Activated CD4-positive, alpha-beta T cell treated with anti-CD3 and anti-CD28 coated beads, Interleukin-2, amount 50 U/mL, for 4 hours (primary cell): ENCODE measurements at regions not wholly inside any gene's neighbourhood (a gene's known extent, or its start where the extent isn't known, plus 50 kb on each side); places are given as distances from the start of the nearest gene placed in this dataset.
"Not testable (repeated sequence)": the region's sequence is repeated elsewhere in the genome, so short reads cannot be mapped to it uniquely, and the experiment has no call there.

Source experiments
- DNase-seq, 2 experiments: peaks; one replicate each; pipeline ENCODE4 v3.0.0-alpha.2; 2020

DNA sequence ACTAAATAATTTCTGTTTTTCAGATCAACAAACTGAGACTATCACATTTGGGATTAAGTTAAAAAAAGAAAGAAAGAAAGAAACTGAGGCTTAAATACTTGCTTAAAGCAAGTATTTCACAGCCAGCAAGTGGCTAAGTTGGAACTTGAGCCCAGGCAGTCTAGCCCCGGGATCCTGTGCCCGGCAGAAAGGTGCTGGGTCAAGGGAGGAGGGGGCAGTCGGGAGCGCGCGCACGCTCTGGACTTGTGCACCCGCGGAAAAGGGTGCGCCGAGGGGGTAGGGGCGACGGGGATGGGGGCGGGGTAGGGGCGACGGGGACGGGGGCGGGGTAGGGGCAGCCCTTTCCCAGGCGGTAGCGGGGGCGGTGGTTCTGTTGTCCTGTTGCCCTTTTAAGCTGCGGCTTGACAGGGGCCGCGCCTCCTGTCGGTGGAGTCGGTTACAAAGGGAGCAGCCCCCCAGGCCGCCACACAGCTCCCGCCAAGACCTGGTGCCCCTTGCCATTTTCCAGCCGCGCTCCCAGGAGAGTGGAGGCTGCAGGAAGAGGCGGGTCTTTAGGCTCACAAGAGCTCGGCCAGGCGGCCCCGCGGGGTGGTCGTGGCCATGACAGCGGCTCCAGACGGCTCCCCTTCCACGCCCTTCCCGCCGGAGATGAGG lies 60.6 kb downstream of the GOLGA8T start:
- not testable (repeated sequence) for DNase-seq

DNA sequence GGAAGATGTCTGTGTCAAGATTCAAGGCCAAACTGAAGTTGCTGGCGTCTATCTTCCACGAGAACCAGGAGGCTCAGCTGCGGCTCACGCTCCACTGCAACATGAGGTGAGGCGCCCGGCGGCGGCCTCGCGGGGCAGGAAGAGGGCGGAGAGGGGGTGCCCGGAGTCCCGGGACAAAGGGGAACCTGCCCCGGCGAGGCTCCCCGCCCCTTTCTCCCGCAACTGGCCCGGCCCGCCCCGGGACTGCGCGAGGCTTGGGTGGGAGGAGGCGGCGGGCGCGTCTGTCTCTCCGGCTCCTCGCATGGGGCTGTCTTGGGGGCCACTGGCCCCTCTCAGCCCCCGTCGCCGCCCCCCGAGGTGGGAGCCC lies 61.1 kb downstream of the GOLGA8T start:
- peak; percentile 10 to 19 for DNase-seq

DNA sequence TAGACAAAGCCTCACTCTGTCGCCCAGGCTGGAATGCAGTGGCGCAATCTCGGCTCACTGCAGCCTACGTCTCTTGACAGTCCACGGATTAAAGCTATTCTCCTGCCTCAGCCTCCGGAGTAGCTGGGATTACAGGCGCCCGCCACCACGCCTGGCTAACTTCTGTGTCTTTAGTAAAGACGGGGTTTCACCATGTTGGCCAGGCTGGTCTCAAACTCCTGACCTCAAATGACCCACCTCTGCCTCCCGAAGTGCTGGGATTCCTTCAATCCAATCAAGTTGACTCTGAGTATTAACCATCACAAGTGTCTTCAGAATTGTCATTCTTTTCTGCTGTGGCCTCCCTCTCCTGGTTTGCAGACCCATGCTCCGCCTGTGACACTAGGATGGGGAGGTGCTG lies 61.9 kb downstream of the GOLGA8T start:
- DNase-seq = not testable (repeated sequence)

DNA sequence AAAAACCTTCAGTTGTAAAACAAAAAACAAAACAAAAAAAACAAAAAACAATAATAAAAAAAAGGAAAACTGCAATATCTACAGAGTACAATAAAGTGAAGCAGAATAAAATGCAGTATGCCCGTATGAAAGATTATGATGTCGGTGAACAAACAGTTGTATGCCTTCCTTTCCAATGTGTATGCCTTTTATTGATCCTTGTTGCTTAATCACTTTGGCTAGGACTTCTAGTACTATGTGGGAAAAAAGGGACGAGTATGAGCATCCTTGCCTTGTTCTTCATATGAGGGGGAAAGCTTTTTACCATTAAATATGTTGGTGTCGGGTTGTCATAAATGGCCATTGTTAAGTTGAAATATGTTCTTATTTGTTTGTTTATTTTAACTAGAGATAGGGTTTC lies 66.7 kb downstream of the GOLGA8T start:
- DNase-seq = not testable (repeated sequence)

DNA sequence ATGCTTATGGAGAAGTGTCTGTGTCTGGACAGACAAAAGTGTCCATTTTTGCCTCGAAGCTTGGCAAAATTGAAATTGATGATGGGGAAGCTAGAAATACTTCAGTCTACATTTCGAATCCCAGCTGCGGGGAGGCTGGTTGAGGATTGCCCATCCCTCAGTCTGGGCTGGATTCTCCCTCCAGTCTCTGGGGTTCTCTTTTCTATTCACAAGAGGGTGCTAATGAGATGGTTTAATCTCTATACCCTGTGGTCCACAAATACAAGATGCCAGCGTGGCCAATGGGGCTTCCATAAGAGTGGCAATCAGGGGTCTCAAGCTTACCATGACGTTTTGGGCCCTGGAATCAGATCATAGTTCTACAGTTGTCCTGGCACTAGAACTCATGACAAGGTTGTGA lies 78.9 kb downstream of the GOLGA8T start:
- DNase-seq = not testable (repeated sequence)

DNA sequence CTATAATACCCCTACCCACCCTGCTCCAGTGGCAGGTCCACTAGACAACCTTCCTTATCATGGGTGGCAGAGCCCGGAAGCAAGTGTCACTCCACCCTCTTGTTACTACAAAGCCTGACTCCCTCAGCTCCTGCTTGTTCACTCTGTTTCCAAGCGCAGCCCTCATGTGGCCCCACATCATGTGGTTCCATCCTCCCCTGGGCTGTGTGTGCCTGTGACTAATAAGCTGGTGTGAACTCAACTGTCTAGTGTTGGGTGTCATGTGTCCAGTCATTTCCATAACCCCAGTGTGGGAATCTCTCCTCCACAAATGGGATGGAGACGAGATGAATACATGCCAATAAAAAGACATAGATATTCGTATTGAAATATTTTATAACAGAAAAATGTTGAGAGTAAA lies 87.0 kb downstream of the GOLGA8T start:
- DNase-seq = not testable (repeated sequence)

DNA sequence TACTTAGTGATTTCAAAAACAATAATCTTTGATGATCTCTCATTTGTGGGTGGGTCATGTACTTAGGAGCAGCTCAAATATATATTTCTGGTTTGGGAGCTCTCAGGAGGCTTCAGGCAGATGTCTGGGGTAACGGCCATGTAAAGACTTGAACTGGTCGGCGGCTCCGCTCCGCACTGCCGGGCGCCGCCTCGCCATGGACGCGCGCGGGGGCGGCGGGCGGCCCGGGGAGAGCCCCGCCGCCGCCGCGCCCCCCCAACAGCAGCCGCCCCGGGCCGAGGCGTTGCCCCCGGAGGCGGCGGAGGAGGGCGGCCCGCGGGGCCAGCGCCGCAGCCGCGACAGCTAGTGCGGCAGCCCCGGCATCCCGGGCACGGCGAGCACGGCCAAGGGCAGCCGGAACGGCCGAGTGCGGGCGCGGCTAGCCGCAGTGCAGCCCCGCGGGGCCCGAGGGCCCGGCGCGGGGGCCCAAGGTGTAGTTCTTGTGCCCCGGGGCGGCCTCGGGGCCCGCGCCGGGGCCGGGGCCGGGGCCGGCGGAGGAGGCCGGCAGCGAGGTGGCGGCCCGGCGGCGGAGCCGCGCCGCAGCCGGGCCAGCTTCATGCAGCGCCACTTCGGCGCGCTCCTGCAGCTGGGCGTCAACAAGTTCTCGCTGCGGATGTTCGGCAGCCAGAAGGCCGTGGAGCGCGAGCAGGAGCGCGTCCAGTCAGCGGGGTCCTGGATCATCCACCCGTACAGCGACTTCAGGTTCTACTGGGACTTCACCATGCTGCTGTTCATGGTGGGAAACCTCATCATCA lies 88.1 kb downstream of the GOLGA8T start:
- DNase-seq = not testable (repeated sequence)

DNA sequence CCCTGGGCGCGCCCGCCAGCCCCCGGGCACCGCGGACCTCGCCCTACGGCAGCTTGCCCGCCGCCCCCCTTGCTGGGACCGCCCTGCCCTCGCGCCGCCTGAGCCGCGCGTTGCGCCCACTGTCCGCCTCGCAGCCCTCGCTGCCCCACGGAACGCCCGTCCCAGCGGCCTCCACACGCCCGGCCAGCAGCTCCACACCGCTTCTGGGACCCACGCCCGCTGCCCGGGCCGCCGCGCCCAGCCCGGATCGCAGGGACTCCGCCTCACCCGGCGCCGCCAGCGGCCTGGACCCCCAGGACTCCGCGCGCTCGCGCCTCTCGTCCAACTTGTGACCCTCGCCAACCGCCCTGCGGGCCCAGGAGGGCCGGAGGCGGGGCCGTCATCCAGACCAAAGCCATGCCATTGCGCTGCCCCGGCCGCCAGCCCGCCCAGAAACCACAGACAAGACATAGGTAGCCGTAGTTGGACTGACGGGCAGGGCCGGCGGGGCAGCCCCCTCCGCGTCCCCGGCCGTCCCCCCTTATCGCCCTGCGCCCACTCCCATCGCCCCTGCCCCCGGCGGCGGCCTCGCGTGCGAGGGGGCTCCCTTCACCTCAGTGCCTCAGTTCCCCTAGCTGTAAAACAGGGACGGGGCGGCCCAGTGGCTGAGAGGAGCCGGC lies 90.5 kb downstream of the GOLGA8T start:
- DNase-seq = not testable (repeated sequence)

DNA sequence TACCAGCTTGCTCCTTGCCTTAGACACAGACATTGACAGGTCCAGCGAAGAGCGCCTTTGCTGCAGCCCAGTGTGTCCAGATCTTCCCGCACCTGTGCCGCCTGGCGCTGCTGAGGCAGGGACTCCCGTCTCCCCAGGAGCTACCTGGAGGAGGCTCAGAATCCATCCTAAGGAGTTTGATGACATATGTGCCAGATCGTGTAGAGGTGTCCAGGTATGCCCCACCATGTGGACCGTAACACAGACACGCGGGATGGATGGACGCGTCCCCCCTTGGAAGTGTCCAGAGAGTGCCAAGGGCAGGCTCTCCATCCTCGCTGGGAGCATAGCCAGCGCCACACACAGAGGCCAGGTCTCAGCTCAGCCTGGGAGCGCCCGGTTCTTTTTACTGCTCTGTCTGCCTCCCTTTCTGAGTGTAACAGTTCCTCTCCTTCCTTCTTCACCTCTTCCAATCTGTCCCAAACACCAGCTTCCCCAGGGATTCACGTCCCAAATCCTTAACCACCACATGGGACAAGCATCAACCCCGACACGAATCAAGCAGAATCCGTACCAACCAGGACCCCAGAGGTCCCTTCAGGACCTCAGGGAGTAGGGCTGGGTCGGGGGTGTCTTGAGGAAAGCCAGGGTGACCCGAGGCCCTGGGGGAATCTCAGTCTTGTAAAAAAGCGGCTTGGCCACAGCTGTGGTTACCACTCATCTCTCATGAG lies 126.7 kb downstream of the GOLGA8T start:
- not testable (repeated sequence) for DNase-seq

DNA sequence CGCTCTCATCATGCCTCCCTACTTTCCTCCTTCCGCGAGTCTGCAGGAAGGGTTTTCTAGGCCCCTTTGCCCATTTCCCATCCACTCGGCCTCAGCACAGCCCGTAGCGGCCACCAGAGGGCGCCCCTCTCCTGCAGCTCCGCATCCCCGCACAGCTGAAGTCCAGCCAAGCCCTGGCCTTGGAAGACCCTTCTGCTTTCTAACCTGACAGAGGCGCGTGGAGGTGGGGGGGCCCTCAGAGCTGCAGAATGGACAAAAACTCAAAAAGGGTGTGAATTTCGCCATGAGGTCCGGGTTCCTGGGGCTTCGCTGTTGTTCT lies 127.2 kb downstream of the GOLGA8T start:
- not testable (repeated sequence) for DNase-seq

DNA sequence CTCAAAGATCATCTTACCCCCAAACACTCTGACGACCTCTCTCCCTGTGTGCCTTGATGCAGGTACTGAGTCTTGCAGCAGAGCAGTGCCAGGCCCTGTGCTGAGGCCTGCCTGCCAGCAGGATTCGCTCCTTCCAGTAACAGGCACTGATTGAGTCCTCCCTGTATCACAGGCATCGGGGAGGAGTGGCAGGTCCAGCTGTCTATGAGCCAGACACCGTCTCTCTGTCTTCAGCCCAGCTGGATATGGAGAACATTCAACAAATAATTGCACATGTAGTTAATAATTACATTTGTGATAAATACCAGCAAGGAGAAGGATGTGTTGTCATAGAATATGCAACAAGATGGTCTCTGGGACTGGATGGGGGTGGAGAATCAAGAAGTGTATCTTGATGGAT lies 129.1 kb downstream of the GOLGA8T start:
- DNase-seq = not testable (repeated sequence)

DNA sequence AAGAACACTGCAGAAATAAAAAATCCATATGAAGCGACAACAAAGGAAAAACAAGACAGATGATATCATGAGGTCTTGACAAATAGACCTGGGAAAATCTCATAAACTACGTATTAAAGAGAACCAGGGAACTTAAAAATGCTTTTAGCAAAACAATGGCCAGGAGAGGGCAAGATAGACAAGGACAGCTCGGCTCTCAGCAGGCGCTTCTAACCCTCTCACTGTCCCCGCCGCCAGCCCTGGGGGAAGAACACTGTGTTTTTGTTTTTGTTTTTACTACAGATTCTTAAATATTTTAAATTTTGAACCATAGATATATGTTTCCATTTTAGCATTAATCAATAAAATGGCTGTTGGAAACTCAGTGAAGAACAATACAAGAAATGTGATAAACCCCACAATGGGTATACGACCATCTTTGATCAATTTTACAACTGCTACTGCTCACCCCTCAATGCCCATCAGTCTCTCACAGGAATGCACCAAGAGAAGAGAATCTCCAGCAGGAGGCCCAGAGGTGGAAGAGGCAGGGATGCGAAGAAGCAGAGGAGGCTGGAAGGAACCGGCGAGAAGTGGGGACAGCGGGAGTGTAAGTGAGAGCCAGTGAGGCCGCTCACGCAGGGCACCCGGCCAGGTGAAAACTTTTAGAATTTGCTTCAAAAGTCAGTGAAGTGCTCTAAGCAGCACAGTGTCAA lies 98.0 kb downstream of the CHRFAM7A start:
- DNase-seq = not testable (repeated sequence)

DNA sequence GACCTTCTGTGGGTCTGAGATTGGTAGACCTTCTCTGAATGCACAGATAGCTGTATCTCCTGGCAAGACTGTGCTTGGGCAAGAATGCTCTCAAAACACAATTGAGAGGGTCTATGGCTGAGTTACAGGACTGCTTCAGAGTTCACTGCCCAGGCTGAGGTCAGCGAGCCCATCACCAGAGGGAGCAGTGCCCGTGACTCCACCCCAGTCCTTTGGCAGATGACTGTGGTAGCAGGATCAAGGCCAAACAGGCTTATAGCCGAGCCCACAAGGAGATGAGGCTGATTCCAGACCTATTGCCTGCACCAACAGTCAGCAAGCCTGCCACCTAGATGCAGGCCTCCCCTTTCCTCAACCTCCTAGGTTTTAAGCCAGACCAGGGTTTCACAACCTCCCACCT lies 89.4 kb downstream of the CHRFAM7A start:
- not testable (repeated sequence) for DNase-seq
